Activated naive CD4-positive, alpha-beta T cell treated with anti-CD3 and anti-CD28 coated beads for 36 hours (primary cell): ENCODE measurements at regions not wholly inside any gene's neighbourhood (a gene's known extent, or its start where the extent isn't known, plus 50 kb on each side); places are given as distances from the start of the nearest gene placed in this dataset.

Experiments
- CTCF ChIA-PET: fragments of 350-600 bp; sonication (Branson Sonifier 250); formaldehyde crosslinking; loops from one replicate; lab custom pipeline; 2021; ENCODE audit warnings: antibody characterized with exemption; lab: Charles Lee
- DNase-seq: peaks from one replicate; pipeline ENCODE4 v3.0.0-alpha.2; 2020
- H3K27ac Mint-ChIP-seq: one replicate; pipeline ENCODE4 v1.8.0; 2021; ENCODE audit warnings: mild to moderate bottlenecking, mixed read lengths
- H3K27me3 Mint-ChIP-seq: one replicate; pipeline ENCODE4 v1.8.0; 2021; ENCODE audit warnings: low read depth, mixed read lengths
- H3K36me3 Mint-ChIP-seq: one replicate; pipeline ENCODE4 v1.8.0; 2021; ENCODE audit warnings: low read depth, mixed read lengths
- H3K4me1 Mint-ChIP-seq: one replicate; pipeline ENCODE4 v1.8.0; 2021; ENCODE audit warnings: low read depth, mixed read lengths
- H3K4me3 Mint-ChIP-seq: one replicate; pipeline ENCODE4 v1.8.0; 2021; ENCODE audit warnings: mild to moderate bottlenecking, moderate library complexity, mixed read lengths
- H3K9me3 Mint-ChIP-seq: one replicate; pipeline ENCODE4 v1.8.0; 2021; ENCODE audit warnings: mixed read lengths
- intact Hi-C: fragments of 100-400 bp; cut with micrococcal nuclease; formaldehyde crosslinking; loops from one replicate; pipeline ENCODE4 v1.15.1; 2023

GRCh38 chr5:125002727-125003598, 256.5 kb upstream of the ZNF608 start:
- Mint-ChIP-seq H3K36me3 (no peaks in the 10 kb centered on the region), H3K4me3 (no peak overlapping the region), H3K9me3 (peaks cover 1% of the 10 kb centered on the region), H3K4me1 (no peaks in the 10 kb centered on the region), H3K27me3 (no peaks in the 10 kb centered on the region), H3K27ac (no peak overlapping the region)
- DNase-seq: no peak
- intact Hi-C loops: no loop called here
- CTCF ChIA-PET: no interaction called here

DNA sequence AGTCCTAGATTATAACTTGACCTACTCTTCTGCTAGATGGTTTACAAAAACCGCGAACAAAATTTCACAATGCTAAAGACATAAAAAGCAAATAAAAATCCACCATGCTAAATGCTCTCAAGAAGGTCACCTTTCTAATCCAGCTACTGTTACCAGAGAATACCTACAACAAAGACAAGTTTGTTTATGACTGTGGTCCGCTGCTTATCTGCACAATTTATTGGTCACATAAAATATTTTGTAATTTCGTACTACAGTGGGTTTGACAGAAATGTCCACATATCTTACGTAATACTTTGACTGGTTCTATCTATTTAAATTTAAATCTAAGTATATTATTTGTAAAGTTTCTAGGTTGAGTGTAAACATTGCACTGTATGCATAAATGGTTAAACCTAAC, 257.6 kb upstream of the ZNF608 start:
- peaks cover 3% of the 10 kb centered on the region for H3K9me3 Mint-ChIP-seq
- no peak overlapping the region for H3K27ac Mint-ChIP-seq
- no peaks in the 10 kb centered on the region for H3K27me3 Mint-ChIP-seq
- no peak overlapping the region for H3K4me3 Mint-ChIP-seq
- no peaks in the 10 kb centered on the region for H3K4me1 Mint-ChIP-seq
- DNase-seq: no peak
- CTCF ChIA-PET: no interaction called here
- intact Hi-C loops: no loop called here
- no peaks in the 10 kb centered on the region for H3K36me3 Mint-ChIP-seq

DNA sequence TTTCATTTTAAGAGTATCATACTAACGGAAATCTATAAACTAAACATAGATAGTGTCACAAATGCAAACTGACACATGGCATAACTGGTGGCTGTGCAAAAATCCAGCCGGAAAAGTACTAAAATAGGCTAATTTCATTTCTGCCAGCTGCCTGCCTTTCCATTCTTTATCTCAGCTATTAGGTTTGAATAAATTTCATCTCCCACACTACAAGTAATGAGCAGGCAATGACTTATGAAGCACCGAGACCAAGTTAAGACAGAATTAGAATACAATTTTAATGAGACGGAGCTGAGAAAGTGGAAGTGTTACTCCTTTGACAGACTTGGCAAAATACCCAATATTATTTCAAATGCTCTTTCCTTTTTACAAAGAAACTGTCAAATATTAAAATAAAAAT, 258.8 kb upstream of the ZNF608 start:
- CTCF ChIA-PET: no interaction called here
- no peak for DNase-seq
- Mint-ChIP-seq H3K4me3 (no peak overlapping the region), H3K36me3 (no peaks in the 10 kb centered on the region), H3K4me1 (no peaks in the 10 kb centered on the region), H3K27me3 (no peaks in the 10 kb centered on the region), H3K27ac (no peak overlapping the region), H3K9me3 (peaks cover 3% of the 10 kb centered on the region)
- intact Hi-C loops: no loop called here

DNA sequence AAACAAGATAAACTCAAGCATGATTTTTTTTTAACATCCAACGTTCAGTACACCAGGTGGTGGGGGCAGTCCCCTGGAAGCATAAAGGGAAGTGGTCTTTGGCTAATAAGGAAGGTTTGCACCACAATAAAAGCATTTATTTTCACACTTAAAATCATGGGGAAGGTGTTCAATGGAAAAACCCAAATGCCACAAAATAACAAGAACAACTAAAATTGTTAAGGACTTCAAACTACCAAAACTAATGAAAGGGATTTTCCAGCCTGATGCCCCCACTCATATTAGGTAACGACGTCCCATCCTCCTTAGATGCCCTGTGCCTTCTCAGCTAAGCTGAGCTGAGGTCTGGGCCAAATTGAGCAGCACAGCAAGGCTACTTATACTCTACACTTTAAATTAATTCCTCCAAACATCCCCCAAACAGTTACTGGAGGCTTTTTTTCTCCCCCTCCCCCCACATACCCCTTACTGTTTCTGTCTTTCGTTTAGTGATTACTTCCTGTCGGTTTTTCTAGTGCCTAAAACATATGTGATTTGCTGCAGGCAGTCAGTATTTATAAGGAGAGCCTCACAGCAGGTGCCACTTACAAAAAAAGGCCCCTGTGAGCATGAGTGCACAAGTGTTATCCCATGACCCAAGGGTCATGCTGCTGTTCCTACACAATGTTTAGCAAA, 259.7 kb upstream of the ZNF608 start:
- H3K27me3 Mint-ChIP-seq: no peaks in the 10 kb centered on the region
- CTCF ChIA-PET: no interaction called here

GRCh38 chr5:125010356-125010755, 263.9 kb upstream of the ZNF608 start:
- DNase-seq: no peak
- H3K27ac Mint-ChIP-seq: no peak overlapping the region
- no peak overlapping the region for H3K4me3 Mint-ChIP-seq
- peaks cover 3% of the 10 kb centered on the region for H3K9me3 Mint-ChIP-seq
- no peaks in the 10 kb centered on the region for H3K36me3 Mint-ChIP-seq
- intact Hi-C loops: no loop called here
- CTCF ChIA-PET: no interaction called here
- no peaks in the 10 kb centered on the region for H3K4me1 Mint-ChIP-seq
- no peaks in the 10 kb centered on the region for H3K27me3 Mint-ChIP-seq

More for the DNA sequence above, 259.7 kb upstream of the ZNF608 start:
- Mint-ChIP-seq H3K27ac (no peak overlapping the region), H3K9me3 (peaks cover 3% of the 10 kb centered on the region), H3K36me3 (no peaks in the 10 kb centered on the region), H3K4me1 (no peaks in the 10 kb centered on the region), H3K4me3 (no peak overlapping the region)
- intact Hi-C loops: no loop called here
- DNase-seq: no peak

DNA sequence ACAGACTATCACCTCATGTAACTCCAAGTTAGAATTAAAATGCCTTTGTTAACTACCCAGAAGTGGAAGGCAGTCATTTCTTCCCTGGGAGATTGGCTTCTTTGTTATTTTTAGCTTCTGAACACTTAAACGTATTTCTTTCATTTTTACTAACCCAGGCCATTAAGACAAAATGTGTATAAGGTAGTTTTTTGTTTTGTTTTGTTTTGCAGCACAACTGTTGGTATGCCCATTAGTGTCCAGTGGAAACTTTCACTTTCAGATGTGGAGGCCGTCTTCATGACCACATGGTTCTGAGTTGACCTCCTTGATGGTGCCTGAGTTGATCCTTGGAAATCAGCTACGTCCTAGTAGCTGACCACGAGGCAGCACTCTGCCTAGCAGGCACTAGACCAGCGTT, 264.6 kb upstream of the ZNF608 start:
- H3K9me3 Mint-ChIP-seq: peaks cover 3% of the 10 kb centered on the region
- CTCF ChIA-PET: no interaction called here

GRCh38 chr5:125011419-125011818, 265.0 kb upstream of the ZNF608 start:
- CTCF ChIA-PET: no interaction called here
- intact Hi-C loops: no loop called here
- H3K27ac Mint-ChIP-seq: no peak overlapping the region

More for the DNA sequence above, 264.6 kb upstream of the ZNF608 start:
- Mint-ChIP-seq H3K27me3 (no peaks in the 10 kb centered on the region), H3K27ac (no peak overlapping the region), H3K36me3 (no peaks in the 10 kb centered on the region), H3K4me1 (no peaks in the 10 kb centered on the region), H3K4me3 (no peak overlapping the region)
- intact Hi-C loops: no loop called here
- DNase-seq: no peak

DNA sequence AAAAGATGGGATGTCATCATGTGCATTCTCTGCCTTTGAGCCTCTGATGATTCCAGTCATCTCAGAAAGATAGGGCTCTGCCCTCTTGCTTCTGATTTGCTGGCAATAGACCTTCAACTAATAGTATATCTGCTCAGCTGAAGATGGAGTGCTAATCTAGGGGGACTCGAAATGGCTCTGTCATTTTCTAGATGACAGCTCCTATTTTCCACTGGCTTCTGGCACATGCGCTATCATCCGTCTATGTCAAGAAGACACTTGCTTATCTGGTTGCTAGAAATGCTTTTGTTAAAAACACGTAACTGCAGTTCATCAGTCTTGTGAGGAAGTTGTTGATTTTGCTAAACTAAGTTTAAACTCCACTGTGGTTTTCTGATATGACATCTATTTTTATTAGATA, 265.5 kb upstream of the ZNF608 start:
- Mint-ChIP-seq H3K27ac (no peak overlapping the region), H3K9me3 (peaks cover 3% of the 10 kb centered on the region), H3K27me3 (no peaks in the 10 kb centered on the region), H3K4me1 (no peaks in the 10 kb centered on the region), H3K36me3 (no peaks in the 10 kb centered on the region), H3K4me3 (no peak overlapping the region)
- intact Hi-C loops: no loop called here
- CTCF ChIA-PET: no interaction called here
- no peak for DNase-seq

More at GRCh38 chr5:125011419-125011818, 265.0 kb upstream of the ZNF608 start:
- H3K4me3 Mint-ChIP-seq: no peak overlapping the region
- DNase-seq: no peak
- no peaks in the 10 kb centered on the region for H3K27me3 Mint-ChIP-seq
- no peaks in the 10 kb centered on the region for H3K4me1 Mint-ChIP-seq
- H3K9me3 Mint-ChIP-seq: peaks cover 3% of the 10 kb centered on the region
- no peaks in the 10 kb centered on the region for H3K36me3 Mint-ChIP-seq

GRCh38 chr5:125012727-125013451, 266.4 kb upstream of the ZNF608 start:
- Mint-ChIP-seq H3K4me1 (no peaks in the 10 kb centered on the region), H3K27me3 (no peaks in the 10 kb centered on the region), H3K4me3 (no peak overlapping the region), H3K9me3 (peaks cover 2% of the 10 kb centered on the region), H3K27ac (no peak overlapping the region), H3K36me3 (no peaks in the 10 kb centered on the region)
- DNase-seq: no peak
- intact Hi-C loops: no loop called here
- CTCF ChIA-PET: no interaction called here

DNA sequence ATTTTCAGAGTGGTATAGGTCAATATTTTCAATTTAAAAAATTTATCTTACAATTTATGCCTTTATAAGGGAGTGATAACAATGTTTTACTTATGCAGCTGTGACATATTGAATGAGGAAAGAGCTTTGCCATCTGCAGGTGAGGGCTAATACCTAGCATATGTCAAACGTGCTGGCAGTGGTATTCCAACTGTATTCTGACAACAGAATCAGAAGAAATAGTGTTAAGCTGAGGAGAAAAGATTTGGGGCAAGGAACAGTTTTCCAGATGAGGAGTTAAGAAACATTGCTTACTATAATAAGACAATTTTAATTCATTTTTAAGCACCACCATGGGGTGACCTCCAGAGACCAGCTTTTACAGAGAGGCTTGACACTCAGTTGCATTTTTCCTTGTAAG, 267.8 kb upstream of the ZNF608 start:
- no peak for DNase-seq
- Mint-ChIP-seq H3K27ac (no peak overlapping the region), H3K36me3 (no peaks in the 10 kb centered on the region)

DNA sequence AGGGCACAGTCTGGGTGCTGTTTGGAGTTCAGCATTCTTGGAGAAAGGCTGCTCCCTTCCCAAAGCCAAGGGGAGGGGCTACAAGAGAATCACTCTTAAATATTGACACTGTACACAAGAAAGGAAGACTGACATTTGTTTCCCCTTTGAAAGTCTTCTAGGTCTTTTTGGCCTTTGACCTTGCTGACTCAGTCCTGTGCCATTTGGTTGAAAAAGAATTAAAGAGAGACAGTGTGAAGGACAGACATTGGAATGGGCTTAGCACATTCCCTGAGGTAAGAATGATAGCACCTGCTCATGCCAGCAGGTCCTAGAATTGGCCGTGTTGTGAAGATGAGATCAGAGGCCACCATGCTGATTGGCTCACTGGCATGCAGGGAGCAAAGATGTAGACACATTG, 271.4 kb upstream of the ZNF608 start:
- intact Hi-C loops: no loop called here
- H3K27ac Mint-ChIP-seq: no peak overlapping the region
- H3K9me3 Mint-ChIP-seq: no peaks in the 10 kb centered on the region
- no peaks in the 10 kb centered on the region for H3K4me1 Mint-ChIP-seq
- H3K27me3 Mint-ChIP-seq: no peaks in the 10 kb centered on the region
- CTCF ChIA-PET: no interaction called here
- DNase-seq: no peak
- H3K36me3 Mint-ChIP-seq: no peaks in the 10 kb centered on the region
- H3K4me3 Mint-ChIP-seq: no peak overlapping the region

More for the DNA sequence above, 267.8 kb upstream of the ZNF608 start:
- CTCF ChIA-PET: interaction anchor here (1.1 kb wide), 1 partner anchor 216 kb away, joined by 3 read pairs; no protein-coding TSS in a partner anchor
- H3K4me1 Mint-ChIP-seq: no peaks in the 10 kb centered on the region
- no peaks in the 10 kb centered on the region for H3K9me3 Mint-ChIP-seq
- no peak overlapping the region for H3K4me3 Mint-ChIP-seq
- intact Hi-C loops: no loop called here
- H3K27me3 Mint-ChIP-seq: no peaks in the 10 kb centered on the region

DNA sequence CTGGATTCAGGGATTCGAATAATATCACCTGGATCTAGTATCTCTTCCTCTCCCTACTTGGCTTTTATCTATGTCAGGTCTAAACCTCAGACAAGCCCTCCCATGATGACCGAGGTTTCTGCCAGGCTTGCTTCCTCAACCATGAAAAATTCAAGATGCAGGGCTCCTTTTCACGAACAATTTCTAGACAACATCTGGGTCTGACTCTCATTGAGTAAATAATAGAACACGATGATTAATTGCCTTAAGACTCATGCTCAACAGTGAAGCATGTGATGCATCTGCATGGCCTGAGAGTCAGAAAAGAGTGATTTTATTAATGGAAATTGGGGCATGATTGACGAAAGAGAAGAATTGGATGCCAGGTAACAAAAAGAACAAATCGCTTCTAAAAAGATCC, 277.2 kb upstream of the ZNF608 start:
- Mint-ChIP-seq H3K4me1 (no peaks in the 10 kb centered on the region), H3K27me3 (no peaks in the 10 kb centered on the region), H3K9me3 (no peaks in the 10 kb centered on the region), H3K36me3 (no peaks in the 10 kb centered on the region), H3K4me3 (no peak overlapping the region), H3K27ac (no peak overlapping the region)
- CTCF ChIA-PET: no interaction called here
- intact Hi-C loops: no loop called here
- no peak for DNase-seq
